KMS-11 (cell line): ENCODE measurements at regions not wholly inside any gene's neighbourhood (a gene's known extent, or its start where the extent isn't known, plus 50 kb on each side); places are given as distances from the start of the nearest gene placed in this dataset.
"Not testable (repeated sequence)": the region's sequence is repeated elsewhere in the genome, so short reads cannot be mapped to it uniquely, and the experiment has no call there.

ENCODE experiments used
- H2AFZ ChIP-seq: fragments of 200-600 bp; sonication (generic); 2 replicates; pipeline ENCODE4 v1.6.1; 2016; ENCODE audit warnings: antibody characterized with exemption, mixed run types, low read depth
- H3K27ac ChIP-seq: fragments of 200-600 bp; sonication (generic); 2 replicates; pipeline ENCODE4 v1.6.1; 2016; ENCODE audit warnings: mild to moderate bottlenecking, mixed run types
- H3K27me3 ChIP-seq: fragments of 200-600 bp; sonication (generic); 2 replicates; pipeline ENCODE4 v1.6.1; 2017; ENCODE audit warnings: mild to moderate bottlenecking, low read depth, mixed run types, moderate library complexity; ENCODE audit not compliant: insufficient read depth
- H3K36me3 ChIP-seq: fragments of 200-600 bp; sonication (generic); 2 replicates; pipeline ENCODE4 v1.6.1; 2017; ENCODE audit warnings: mild to moderate bottlenecking, mixed run types; ENCODE audit not compliant: insufficient read depth
- H3K4me1 ChIP-seq: fragments of 200-600 bp; sonication (generic); 2 replicates; pipeline ENCODE4 v1.6.1; 2016; ENCODE audit warnings: mild to moderate bottlenecking, low read depth, mixed run types; ENCODE audit not compliant: poor library complexity, severe bottlenecking
- H3K4me2 ChIP-seq: fragments of 200-600 bp; sonication (generic); 2 replicates; pipeline ENCODE4 v1.7.0; 2016; ENCODE audit warnings: mild to moderate bottlenecking, mixed run types
- H3K4me3 ChIP-seq: fragments of 200-600 bp; sonication (generic); IDR thresholded peaks from 2 replicates; pipeline ENCODE4 v1.6.1; 2017; ENCODE audit warnings: low read depth, low read length, mixed read lengths; ENCODE audit not compliant: insufficient read depth
- H3K79me2 ChIP-seq: fragments of 200-600 bp; sonication (generic); 2 replicates; pipeline ENCODE4 v1.6.1; 2016; ENCODE audit warnings: low read depth, mixed run types; ENCODE audit not compliant: insufficient read depth
- H3K9ac ChIP-seq: fragments of 200-600 bp; sonication (generic); 2 replicates; pipeline ENCODE4 v1.6.1; 2016; ENCODE audit warnings: mild to moderate bottlenecking, mixed run types
- H4K20me1 ChIP-seq: fragments of 200-600 bp; sonication (generic); 2 replicates; pipeline ENCODE4 v1.6.1; 2016; ENCODE audit warnings: mild to moderate bottlenecking, mixed run types; ENCODE audit not compliant: insufficient read depth
- CTCF ChIP-seq: fragments of 200-600 bp; sonication (generic); conservative IDR thresholded peaks from 2 replicates; pipeline ENCODE4 v1.6.1; 2017; ENCODE audit warnings: low read depth, mild to moderate bottlenecking, antibody characterized with exemption, low read length, moderate library complexity, mixed read lengths

- H3K27ac ChIP-seq = no peak overlapping the region
- H4K20me1 ChIP-seq = no peaks in the 10 kb centered on the region
- no peaks in the 10 kb centered on the region for H3K79me2 ChIP-seq
- no peaks in the 10 kb centered on the region for H3K36me3 ChIP-seq
- peaks cover 16% of the 10 kb centered on the region for H3K4me1 ChIP-seq
- no peaks in the 10 kb centered on the region for H3K27me3 ChIP-seq
- no peak overlapping the region for H2AFZ ChIP-seq
- no peak overlapping the region for H3K4me3 ChIP-seq
- no peak for TF ChIP-seq CTCF
- no peak overlapping the region for H3K9ac ChIP-seq
- H3K4me2 ChIP-seq = no peak overlapping the region
These were observed 970.6 kb upstream of the CDH18 start for GRCh38 chr5:20958641-20959040.

- no peak overlapping the region for H3K27ac ChIP-seq
- H4K20me1 ChIP-seq = no peaks in the 10 kb centered on the region
- no peak overlapping the region for H3K9ac ChIP-seq
- no peaks in the 10 kb centered on the region for H3K36me3 ChIP-seq
- H3K27me3 ChIP-seq = no peaks in the 10 kb centered on the region
- no peak for TF ChIP-seq CTCF
- H3K79me2 ChIP-seq = no peaks in the 10 kb centered on the region
- peaks cover 16% of the 10 kb centered on the region for H3K4me1 ChIP-seq
- no peak overlapping the region for H3K4me2 ChIP-seq
- H3K4me3 ChIP-seq = no peak overlapping the region
- no peak overlapping the region for H2AFZ ChIP-seq
These were observed 968.1 kb upstream of the CDH18 start for GRCh38 chr5:20956134-20956533.

DNA sequence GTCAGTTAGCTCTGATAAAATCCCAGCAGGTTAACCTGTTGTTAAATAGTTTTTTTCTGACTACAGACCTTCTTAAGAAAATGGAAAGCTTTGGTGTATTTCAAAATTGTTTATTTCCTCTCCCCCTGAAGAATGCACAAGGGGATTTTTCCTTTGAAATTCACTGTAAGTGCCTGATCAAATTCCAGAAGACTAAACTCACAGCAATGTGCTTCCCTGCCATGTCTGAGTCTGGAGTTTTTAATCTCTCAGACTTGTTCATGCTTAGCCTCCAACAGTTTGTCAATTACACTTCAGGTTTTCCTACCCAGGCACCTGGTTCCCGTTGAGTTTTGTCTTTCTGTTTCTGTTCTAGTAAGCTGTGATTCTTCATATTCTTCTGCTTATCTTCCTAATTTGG lies 961.6 kb upstream of the CDH18 start:
- Histone ChIP-seq H3K36me3 (no peaks in the 10 kb centered on the region), H3K4me2 (no peak overlapping the region), H3K27ac (no peak overlapping the region), H3K9ac (no peak overlapping the region), H4K20me1 (no peaks in the 10 kb centered on the region), H3K79me2 (no peaks in the 10 kb centered on the region), H3K4me3 (no peak overlapping the region), H3K4me1 (no peaks in the 10 kb centered on the region), H2AFZ (no peak overlapping the region), H3K27me3 (no peaks in the 10 kb centered on the region)
- TF ChIP-seq CTCF = no peak

DNA sequence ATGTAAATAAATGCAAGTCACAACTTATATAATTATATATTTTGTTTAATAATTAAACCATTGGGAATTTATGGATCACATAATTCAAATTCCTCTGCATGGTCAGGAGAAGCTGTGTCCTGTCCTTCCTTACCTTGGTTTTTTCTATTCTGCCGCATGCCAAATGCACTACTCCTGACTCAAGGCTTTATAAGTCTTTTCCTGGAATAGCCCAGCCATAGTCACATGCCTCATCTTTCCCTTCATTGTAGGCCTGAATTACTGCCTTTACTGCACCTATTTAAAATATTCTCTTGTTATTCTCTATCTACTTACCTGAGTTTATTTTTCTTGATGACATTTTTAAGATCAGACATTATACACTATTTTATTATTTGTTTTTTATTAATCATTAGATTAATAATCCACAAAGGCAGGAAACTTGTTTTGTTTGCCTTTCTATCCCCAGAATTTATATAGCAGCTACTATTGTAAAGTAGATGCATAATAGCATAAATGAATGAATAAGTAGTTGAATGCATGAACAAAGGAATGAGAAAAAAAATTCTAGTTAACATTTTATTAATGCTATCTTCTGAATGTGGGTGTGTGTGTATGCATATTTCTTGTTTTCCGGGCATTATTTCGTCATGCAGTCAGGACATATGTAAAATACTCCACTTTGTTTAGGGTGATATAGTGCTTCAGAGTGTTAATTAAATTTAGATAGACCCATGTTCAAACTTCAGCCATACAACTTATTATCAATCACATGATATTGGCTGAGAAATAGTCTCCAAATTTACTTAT lies 955.4 kb upstream of the CDH18 start:
- H4K20me1 ChIP-seq, H3K27me3 ChIP-seq, H2AFZ ChIP-seq, H3K4me2 ChIP-seq, H3K9ac ChIP-seq, H3K27ac ChIP-seq, H3K4me3 ChIP-seq, H3K4me1 ChIP-seq, H3K36me3 ChIP-seq, H3K79me2 ChIP-seq: not testable (repeated sequence)

DNA sequence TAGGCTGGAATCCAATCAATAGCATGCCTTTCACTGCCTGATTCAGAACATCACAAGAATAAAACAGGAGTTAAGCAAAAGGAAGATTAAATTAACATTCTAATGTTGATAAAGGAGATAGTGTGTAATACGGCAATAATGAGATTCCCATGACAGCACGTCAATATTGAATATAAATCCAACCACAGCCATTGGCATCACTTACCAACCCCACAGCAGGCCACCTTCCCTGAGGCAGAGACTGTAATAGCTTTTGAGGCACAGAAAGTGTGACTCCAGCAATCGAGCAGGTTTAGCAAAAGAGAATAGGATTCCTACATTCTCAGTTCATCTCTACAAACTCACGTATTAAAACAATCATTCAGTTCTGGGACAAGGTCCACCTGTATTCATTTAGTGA lies 954.6 kb upstream of the CDH18 start:
- not testable (repeated sequence) for H3K36me3 ChIP-seq, H3K4me2 ChIP-seq, H3K9ac ChIP-seq, H3K4me1 ChIP-seq, H3K79me2 ChIP-seq, H3K4me3 ChIP-seq, H4K20me1 ChIP-seq, H2AFZ ChIP-seq, H3K27ac ChIP-seq, H3K27me3 ChIP-seq

DNA sequence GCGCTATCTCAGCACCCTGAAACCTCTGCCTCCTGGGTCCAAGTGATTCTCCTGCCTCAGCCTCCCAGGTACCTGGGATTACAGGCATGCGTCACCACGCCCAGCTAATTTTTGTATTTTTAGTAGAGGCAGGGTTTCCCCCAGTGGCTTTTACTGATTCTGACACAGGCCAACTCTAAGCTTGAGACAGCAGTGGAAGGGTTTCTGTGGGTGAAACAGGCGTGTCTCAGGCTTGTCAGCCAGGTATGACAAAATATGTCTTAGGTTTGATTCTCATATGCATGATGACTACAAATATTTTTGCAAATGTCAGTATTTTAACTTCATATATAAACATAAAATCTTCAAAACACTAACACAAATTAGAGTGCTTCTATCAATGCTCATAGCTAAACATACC lies 952.8 kb upstream of the CDH18 start:
- not testable (repeated sequence) for H3K9ac ChIP-seq, H3K4me2 ChIP-seq, H3K4me1 ChIP-seq, H4K20me1 ChIP-seq, H3K27me3 ChIP-seq, H2AFZ ChIP-seq, H3K36me3 ChIP-seq, H3K4me3 ChIP-seq, H3K27ac ChIP-seq, H3K79me2 ChIP-seq

DNA sequence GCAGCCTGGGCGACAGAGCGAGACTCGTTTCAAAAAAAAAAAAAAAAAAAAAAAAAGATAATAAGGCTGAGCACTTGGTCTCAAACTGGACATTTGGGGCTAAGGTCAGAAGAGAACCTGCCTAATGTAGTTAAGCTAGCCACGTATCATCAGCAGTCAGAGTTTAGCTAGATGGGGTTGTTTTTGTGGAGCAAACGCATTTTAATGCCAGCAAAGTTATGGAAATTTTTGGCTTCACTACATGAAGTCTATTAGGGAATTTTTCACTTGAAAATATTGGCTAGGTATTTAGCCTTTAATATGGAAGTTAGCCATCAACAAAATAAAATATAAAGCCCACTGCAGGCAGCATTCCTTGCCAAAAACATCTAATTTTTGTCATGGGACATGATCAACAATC lies 902.9 kb upstream of the CDH18 start:
- not testable (repeated sequence) for H3K4me3 ChIP-seq, H3K27ac ChIP-seq, H4K20me1 ChIP-seq, H3K4me2 ChIP-seq, H2AFZ ChIP-seq, H3K79me2 ChIP-seq, H3K36me3 ChIP-seq, H3K4me1 ChIP-seq, H3K9ac ChIP-seq, H3K27me3 ChIP-seq

GRCh38 chr5:20875726-20876125 lies 887.7 kb upstream of the CDH18 start:
- H3K36me3 ChIP-seq, H3K9ac ChIP-seq, H3K79me2 ChIP-seq, H4K20me1 ChIP-seq, H3K27me3 ChIP-seq, H3K4me3 ChIP-seq, H2AFZ ChIP-seq, H3K27ac ChIP-seq, H3K4me2 ChIP-seq, H3K4me1 ChIP-seq: not testable (repeated sequence)
